BE2C (cell line): ENCODE measurements at regions not wholly inside any gene's neighbourhood (a gene's known extent, or its start where the extent isn't known, plus 50 kb on each side); places are given as distances from the start of the nearest gene placed in this dataset.

Experiments used
- DNase-seq: peaks from one replicate; pipeline ENCODE4 v3.0.0-alpha.2; 2020
- H3K27me3 ChIP-seq: fragments of 250-450 bp; sonication (Bioruptor Pico); 2 replicates; pipeline ENCODE4 v1.5.1; 2020; ENCODE audit warnings: mild to moderate bottlenecking
- H3K36me3 ChIP-seq: fragments of 250-450 bp; sonication (Bioruptor Pico); 2 replicates; pipeline ENCODE4 v1.5.1; 2020; ENCODE audit warnings: mild to moderate bottlenecking
- H3K4me1 ChIP-seq: fragments of 250-450 bp; sonication (Bioruptor Pico); 2 replicates; pipeline ENCODE4 v1.5.1; 2020
- H3K4me3 ChIP-seq: 2 replicates; pipeline ENCODE4 v1.5.1; 2011; ENCODE audit warnings: low read depth, low read length
- H3K9me3 ChIP-seq: fragments of 250-450 bp; sonication (Bioruptor Pico); 2 replicates; pipeline ENCODE4 v1.5.1; 2020
- TF ChIP-seq, protein P1 (sequence below): IDR thresholded peaks from 2 replicates; pipeline ENCODE4 v1.5.1; 2012; ENCODE audit warnings: mild to moderate bottlenecking, low read depth, low read length

- no peak for DNase-seq
- TF ChIP-seq, protein P1, sequence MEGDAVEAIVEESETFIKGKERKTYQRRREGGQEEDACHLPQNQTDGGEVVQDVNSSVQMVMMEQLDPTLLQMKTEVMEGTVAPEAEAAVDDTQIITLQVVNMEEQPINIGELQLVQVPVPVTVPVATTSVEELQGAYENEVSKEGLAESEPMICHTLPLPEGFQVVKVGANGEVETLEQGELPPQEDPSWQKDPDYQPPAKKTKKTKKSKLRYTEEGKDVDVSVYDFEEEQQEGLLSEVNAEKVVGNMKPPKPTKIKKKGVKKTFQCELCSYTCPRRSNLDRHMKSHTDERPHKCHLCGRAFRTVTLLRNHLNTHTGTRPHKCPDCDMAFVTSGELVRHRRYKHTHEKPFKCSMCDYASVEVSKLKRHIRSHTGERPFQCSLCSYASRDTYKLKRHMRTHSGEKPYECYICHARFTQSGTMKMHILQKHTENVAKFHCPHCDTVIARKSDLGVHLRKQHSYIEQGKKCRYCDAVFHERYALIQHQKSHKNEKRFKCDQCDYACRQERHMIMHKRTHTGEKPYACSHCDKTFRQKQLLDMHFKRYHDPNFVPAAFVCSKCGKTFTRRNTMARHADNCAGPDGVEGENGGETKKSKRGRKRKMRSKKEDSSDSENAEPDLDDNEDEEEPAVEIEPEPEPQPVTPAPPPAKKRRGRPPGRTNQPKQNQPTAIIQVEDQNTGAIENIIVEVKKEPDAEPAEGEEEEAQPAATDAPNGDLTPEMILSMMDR: no peak
- Histone ChIP-seq H3K36me3 (no peaks in the 10 kb centered on the region), H3K4me1 (no peaks in the 10 kb centered on the region), H3K4me3 (no peak overlapping the region), H3K27me3 (no peaks in the 10 kb centered on the region), H3K9me3 (no peaks in the 10 kb centered on the region)
These were observed 1038.1 kb upstream of the ADGRL4 start for GRCh38 chr1:80044662-80045061.

GRCh38 chr1:80036690-80037432 lies 1030.3 kb upstream of the ADGRL4 start:
- no peak for DNase-seq
- H3K27me3 ChIP-seq: no peaks in the 10 kb centered on the region
- H3K4me3 ChIP-seq: no peak overlapping the region
- H3K9me3 ChIP-seq: no peaks in the 10 kb centered on the region
- H3K36me3 ChIP-seq: no peaks in the 10 kb centered on the region
- TF ChIP-seq, protein P1: no peak
- no peaks in the 10 kb centered on the region for H3K4me1 ChIP-seq

- no peak for DNase-seq
- H3K36me3 ChIP-seq: no peaks in the 10 kb centered on the region
- no peaks in the 10 kb centered on the region for H3K27me3 ChIP-seq
- TF ChIP-seq, protein P1: no peak
- H3K9me3 ChIP-seq: no peaks in the 10 kb centered on the region
- H3K4me1 ChIP-seq: no peaks in the 10 kb centered on the region
- H3K4me3 ChIP-seq: no peak overlapping the region
These were observed 1016.8 kb upstream of the ADGRL4 start for GRCh38 chr1:80023358-80023757.

DNA sequence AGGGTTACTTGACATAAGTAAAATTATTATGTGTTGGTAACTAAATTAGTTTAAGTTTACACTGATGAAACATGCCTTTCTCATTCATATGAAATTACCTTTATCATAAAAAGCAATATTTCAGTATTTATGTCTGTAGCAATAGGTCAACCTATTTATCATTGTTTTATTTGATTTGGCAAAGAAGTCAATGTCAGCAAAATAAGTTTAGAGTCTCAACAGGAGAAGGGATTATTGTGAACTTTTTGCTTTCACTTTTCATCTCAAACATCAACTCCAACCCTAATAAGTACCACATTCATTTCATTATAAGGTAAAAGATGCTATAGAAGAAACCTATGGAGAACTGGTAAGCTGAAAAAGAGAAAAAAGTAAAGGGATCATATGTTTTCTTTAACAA lies 1015.4 kb upstream of the ADGRL4 start:
- no peaks in the 10 kb centered on the region for H3K27me3 ChIP-seq
- no peak overlapping the region for H3K4me3 ChIP-seq
- TF ChIP-seq, protein P1: no peak
- no peak for DNase-seq
- no peaks in the 10 kb centered on the region for H3K4me1 ChIP-seq
- H3K9me3 ChIP-seq: no peaks in the 10 kb centered on the region
- no peaks in the 10 kb centered on the region for H3K36me3 ChIP-seq

DNA sequence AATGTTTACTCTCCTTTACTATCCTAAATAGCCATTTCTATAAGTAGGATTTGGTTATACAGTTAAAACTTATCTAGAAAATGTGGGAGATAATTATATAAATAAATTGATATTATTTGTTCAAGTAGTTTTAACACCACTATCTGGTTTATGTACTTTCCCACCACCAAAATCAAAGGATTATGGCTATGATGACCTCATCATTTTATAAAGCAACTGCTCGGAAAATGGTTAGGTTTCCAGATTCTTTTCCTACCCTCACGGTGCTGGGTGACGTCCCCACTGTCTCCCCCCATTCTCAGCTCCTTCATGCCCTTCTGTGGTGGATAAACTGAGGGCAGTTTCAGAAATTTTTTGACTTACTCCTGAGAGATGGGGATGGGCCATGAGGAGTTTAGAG lies 1011.8 kb upstream of the ADGRL4 start:
- Histone ChIP-seq H3K27me3 (no peaks in the 10 kb centered on the region), H3K4me3 (no peak overlapping the region), H3K9me3 (no peaks in the 10 kb centered on the region), H3K36me3 (no peaks in the 10 kb centered on the region), H3K4me1 (no peaks in the 10 kb centered on the region)
- DNase-seq: no peak
- TF ChIP-seq, protein P1: no peak

GRCh38 chr1:80008934-80009333 lies 1002.4 kb upstream of the ADGRL4 start:
- Histone ChIP-seq H3K4me1 (no peaks in the 10 kb centered on the region), H3K9me3 (no peaks in the 10 kb centered on the region), H3K27me3 (no peaks in the 10 kb centered on the region), H3K4me3 (no peak overlapping the region), H3K36me3 (no peaks in the 10 kb centered on the region)
- TF ChIP-seq, protein P1: no peak
- DNase-seq: no peak
